Skeletal muscle satellite cell (primary cell): ENCODE measurements at regions not wholly inside any gene's neighbourhood (a gene's known extent, or its start where the extent isn't known, plus 50 kb on each side); places are given as distances from the start of the nearest gene placed in this dataset.

ENCODE experiments used
- H3K27me3 ChIP-seq: 2 replicates; pipeline ENCODE4 v1.7.0; 2013; ENCODE audit warnings: low read length; ENCODE audit not compliant: control insufficient read depth, insufficient read depth
- H3K36me3 ChIP-seq: 2 replicates; pipeline ENCODE4 v1.7.0; 2013; ENCODE audit warnings: mild to moderate bottlenecking, control low read depth, low read length; ENCODE audit not compliant: insufficient read depth
- H3K4me1 ChIP-seq: 2 replicates; pipeline ENCODE4 v1.7.0; 2013; ENCODE audit warnings: low read length; ENCODE audit not compliant: control insufficient read depth, insufficient read depth
- H3K4me2 ChIP-seq: 2 replicates; pipeline ENCODE4 v1.7.0; 2013; ENCODE audit warnings: mild to moderate bottlenecking, low read length
- H3K4me3 ChIP-seq: 2 replicates; pipeline ENCODE4 v1.7.0; 2013; ENCODE audit warnings: low read length
- H3K9ac ChIP-seq: 2 replicates; pipeline ENCODE4 v1.7.0; 2013; ENCODE audit warnings: mild to moderate bottlenecking, low read depth, low read length, moderate library complexity
- H3K9me3 ChIP-seq: replicated peaks from 2 replicates; pipeline ENCODE4 v1.7.0; 2013; ENCODE audit warnings: mild to moderate bottlenecking, control low read depth, low read length

GRCh38 chr7:130222-130572 lies 62.2 kb upstream of the FAM20C start:
- Histone ChIP-seq H3K9me3 (no peaks in the 10 kb centered on the region), H3K4me1 (peaks cover 15% of the 10 kb centered on the region), H3K36me3 (no peaks in the 10 kb centered on the region), H3K27me3 (peaks cover 59% of the 10 kb centered on the region), H3K9ac (no peak overlapping the region), H3K4me2 (peak overlapping the region; percentile 71), H3K4me3 (peak overlapping the region; percentile 48)

- H3K9ac ChIP-seq: no peak overlapping the region
- H3K36me3 ChIP-seq: no peaks in the 10 kb centered on the region
- no peaks in the 10 kb centered on the region for H3K9me3 ChIP-seq
- peaks cover 68% of the 10 kb centered on the region for H3K27me3 ChIP-seq
- peaks cover 15% of the 10 kb centered on the region for H3K4me1 ChIP-seq
- peak overlapping the region; percentile 25 for H3K4me2 ChIP-seq
- no peak overlapping the region for H3K4me3 ChIP-seq
Measured at GRCh38 chr7:130875-131780, 61.2 kb upstream of the FAM20C start.

GRCh38 chr7:131781-132482 lies 60.4 kb upstream of the FAM20C start:
- no peaks in the 10 kb centered on the region for H3K9me3 ChIP-seq
- no peak overlapping the region for H3K4me3 ChIP-seq
- no peak overlapping the region for H3K9ac ChIP-seq
- H3K27me3 ChIP-seq: peaks cover 72% of the 10 kb centered on the region
- H3K4me2 ChIP-seq: peak overlapping the region; percentile 25
- no peaks in the 10 kb centered on the region for H3K36me3 ChIP-seq
- H3K4me1 ChIP-seq: peaks cover 15% of the 10 kb centered on the region

- no peaks in the 10 kb centered on the region for H3K36me3 ChIP-seq
- H3K27me3 ChIP-seq: peaks cover 73% of the 10 kb centered on the region
- peaks cover 15% of the 10 kb centered on the region for H3K4me1 ChIP-seq
- H3K9ac ChIP-seq: no peak overlapping the region
- no peak overlapping the region for H3K4me2 ChIP-seq
- H3K9me3 ChIP-seq: no peaks in the 10 kb centered on the region
- H3K4me3 ChIP-seq: no peak overlapping the region
Measured at GRCh38 chr7:132899-133298, 59.5 kb upstream of the FAM20C start.

- no peak overlapping the region for H3K4me2 ChIP-seq
- no peak overlapping the region for H3K9ac ChIP-seq
- no peaks in the 10 kb centered on the region for H3K36me3 ChIP-seq
- no peak overlapping the region for H3K4me3 ChIP-seq
- H3K9me3 ChIP-seq: no peaks in the 10 kb centered on the region
- H3K27me3 ChIP-seq: peaks cover 70% of the 10 kb centered on the region
- H3K4me1 ChIP-seq: peaks cover 15% of the 10 kb centered on the region
Measured at GRCh38 chr7:133470-133869, 58.9 kb upstream of the FAM20C start.

GRCh38 chr7:134029-134428 lies 58.3 kb upstream of the FAM20C start:
- H3K36me3 ChIP-seq: no peaks in the 10 kb centered on the region
- peaks cover 15% of the 10 kb centered on the region for H3K4me1 ChIP-seq
- H3K9ac ChIP-seq: no peak overlapping the region
- H3K27me3 ChIP-seq: peaks cover 72% of the 10 kb centered on the region
- no peak overlapping the region for H3K4me2 ChIP-seq
- H3K4me3 ChIP-seq: no peak overlapping the region
- H3K9me3 ChIP-seq: no peaks in the 10 kb centered on the region

- peaks cover 73% of the 10 kb centered on the region for H3K27me3 ChIP-seq
- H3K9ac ChIP-seq: no peak overlapping the region
- H3K4me1 ChIP-seq: peaks cover 11% of the 10 kb centered on the region
- no peak overlapping the region for H3K4me2 ChIP-seq
- H3K9me3 ChIP-seq: no peaks in the 10 kb centered on the region
- no peaks in the 10 kb centered on the region for H3K36me3 ChIP-seq
- H3K4me3 ChIP-seq: no peak overlapping the region
Measured at GRCh38 chr7:134561-135256, 57.7 kb upstream of the FAM20C start.

- no peak overlapping the region for H3K4me3 ChIP-seq
- H3K27me3 ChIP-seq: peaks cover 67% of the 10 kb centered on the region
- no peaks in the 10 kb centered on the region for H3K36me3 ChIP-seq
- H3K4me1 ChIP-seq: peaks cover 5% of the 10 kb centered on the region
- H3K4me2 ChIP-seq: no peak overlapping the region
- H3K9ac ChIP-seq: no peak overlapping the region
- no peaks in the 10 kb centered on the region for H3K9me3 ChIP-seq
Measured at GRCh38 chr7:135257-135653, 57.1 kb upstream of the FAM20C start.

GRCh38 chr7:135731-136645 lies 56.4 kb upstream of the FAM20C start:
- no peak overlapping the region for H3K4me3 ChIP-seq
- no peak overlapping the region for H3K4me2 ChIP-seq
- H3K36me3 ChIP-seq: no peaks in the 10 kb centered on the region
- no peak overlapping the region for H3K9ac ChIP-seq
- H3K9me3 ChIP-seq: no peaks in the 10 kb centered on the region
- H3K27me3 ChIP-seq: peaks cover 70% of the 10 kb centered on the region
- H3K4me1 ChIP-seq: peaks cover 5% of the 10 kb centered on the region

- H3K27me3 ChIP-seq: peaks cover 60% of the 10 kb centered on the region
- no peaks in the 10 kb centered on the region for H3K36me3 ChIP-seq
- no peaks in the 10 kb centered on the region for H3K4me1 ChIP-seq
- H3K9me3 ChIP-seq: no peaks in the 10 kb centered on the region
- H3K4me3 ChIP-seq: no peak overlapping the region
- no peak overlapping the region for H3K4me2 ChIP-seq
- H3K9ac ChIP-seq: no peak overlapping the region
Measured at GRCh38 chr7:137094-137891, 55.1 kb upstream of the FAM20C start.
